ENCODE measurements at regions not wholly inside any gene's neighbourhood (a gene's known extent, or its start where the extent isn't known, plus 50 kb on each side); places are given as distances from the start of the nearest gene placed in this dataset.

- DNase-seq (ENCODE audit: low read depth): no peak
- no peak overlapping the region for H3K4me3 ChIP-seq (ENCODE audit: low read depth, low read length)
- no peak for TF ChIP-seq CTCF (IDR thresholded peaks at IDR 0.05; ENCODE audit: insufficient read depth, low read depth, low read length)
These were observed 63.1 kb downstream of the FOXI1 start for GRCh38 chr5:170168797-170169196.

GRCh38 chr5:170169996-170170395, 62.8 kb upstream of the C5orf58 start:
- no peak overlapping the region for H3K4me3 ChIP-seq (ENCODE audit: low read depth, low read length)
- no peak for TF ChIP-seq CTCF (IDR thresholded peaks at IDR 0.05; ENCODE audit: insufficient read depth, low read depth, low read length)
- DNase-seq (ENCODE audit: low read depth): no peak

GRCh38 chr5:170171811-170172210, 61.0 kb upstream of the C5orf58 start:
- TF ChIP-seq CTCF (IDR thresholded peaks at IDR 0.05; ENCODE audit: insufficient read depth, low read depth, low read length): no peak
- no peak for DNase-seq (ENCODE audit: low read depth)
- no peak overlapping the region for H3K4me3 ChIP-seq (ENCODE audit: low read depth, low read length)

GRCh38 chr5:170173227-170173626, 59.6 kb upstream of the C5orf58 start:
- no peak overlapping the region for H3K4me3 ChIP-seq (ENCODE audit: low read depth, low read length)
- TF ChIP-seq CTCF (IDR thresholded peaks at IDR 0.05; ENCODE audit: insufficient read depth, low read depth, low read length): no peak
- DNase-seq (ENCODE audit: low read depth): no peak

GRCh38 chr5:170173647-170174046, 59.1 kb upstream of the C5orf58 start:
- no peak for TF ChIP-seq CTCF (IDR thresholded peaks at IDR 0.05; ENCODE audit: insufficient read depth, low read depth, low read length)

GRCh38 chr5:170176916-170177315, 55.9 kb upstream of the C5orf58 start:
- DNase-seq (ENCODE audit: low read depth): no peak
- no peak for TF ChIP-seq CTCF (IDR thresholded peaks at IDR 0.05; ENCODE audit: insufficient read depth, low read depth, low read length)
- no peak overlapping the region for H3K4me3 ChIP-seq (ENCODE audit: low read depth, low read length)

More at GRCh38 chr5:170173647-170174046, 59.1 kb upstream of the C5orf58 start:
- H3K4me3 ChIP-seq (ENCODE audit: low read depth, low read length): no peak overlapping the region
- DNase-seq (ENCODE audit: low read depth): no peak

- DNase-seq (ENCODE audit: low read depth): no peak
- H3K4me3 ChIP-seq (ENCODE audit: low read depth, low read length): no peak overlapping the region
- TF ChIP-seq CTCF (IDR thresholded peaks at IDR 0.05; ENCODE audit: insufficient read depth, low read depth, low read length): no peak
These were observed 54.0 kb upstream of the C5orf58 start for GRCh38 chr5:170178814-170179213.
